ENCODE measurements at regions not wholly inside any gene's neighbourhood (a gene's known extent, or its start where the extent isn't known, plus 50 kb on each side); places are given as distances from the start of the nearest gene placed in this dataset.

GRCh38 chr18:39976771-39977170 is 1978.3 kb upstream of the PIK3C3 start:
- H3K9me3 ChIP-seq: no peaks in the 10 kb centered on the region
- intact Hi-C loops (cut with DNase I; ENCODE audit: low total_unique reads): no loop called here
- DNase-seq: no peak
- H3K4me1 ChIP-seq: no peaks in the 10 kb centered on the region
- H3K36me3 ChIP-seq: no peaks in the 10 kb centered on the region
- no peak overlapping the region for H3K4me3 ChIP-seq
- in situ Hi-C loops (cut with MboI; ENCODE audit: low pct_ligation_motif_present in 1 of 4, low pct_unique_long_range_greater_than_20kb in 1 of 4, low sequenced_read_pairs in 3 of 4): loop anchor here in 1 of 4 donors (25.0 kb wide), 1 partner anchor 89 kb away; no protein-coding TSS in a partner anchor
- H3K27me3 ChIP-seq: no peaks in the 10 kb centered on the region
- TF ChIP-seq POLR2A (IDR thresholded peaks at IDR 0.05) (no peak), EP300 (IDR thresholded peaks at IDR 0.05; ENCODE audit: low read depth) (no peak), POLR2AphosphoS5 (IDR thresholded peaks at IDR 0.05) (no peak)
- TF ChIP-seq, protein P1, sequence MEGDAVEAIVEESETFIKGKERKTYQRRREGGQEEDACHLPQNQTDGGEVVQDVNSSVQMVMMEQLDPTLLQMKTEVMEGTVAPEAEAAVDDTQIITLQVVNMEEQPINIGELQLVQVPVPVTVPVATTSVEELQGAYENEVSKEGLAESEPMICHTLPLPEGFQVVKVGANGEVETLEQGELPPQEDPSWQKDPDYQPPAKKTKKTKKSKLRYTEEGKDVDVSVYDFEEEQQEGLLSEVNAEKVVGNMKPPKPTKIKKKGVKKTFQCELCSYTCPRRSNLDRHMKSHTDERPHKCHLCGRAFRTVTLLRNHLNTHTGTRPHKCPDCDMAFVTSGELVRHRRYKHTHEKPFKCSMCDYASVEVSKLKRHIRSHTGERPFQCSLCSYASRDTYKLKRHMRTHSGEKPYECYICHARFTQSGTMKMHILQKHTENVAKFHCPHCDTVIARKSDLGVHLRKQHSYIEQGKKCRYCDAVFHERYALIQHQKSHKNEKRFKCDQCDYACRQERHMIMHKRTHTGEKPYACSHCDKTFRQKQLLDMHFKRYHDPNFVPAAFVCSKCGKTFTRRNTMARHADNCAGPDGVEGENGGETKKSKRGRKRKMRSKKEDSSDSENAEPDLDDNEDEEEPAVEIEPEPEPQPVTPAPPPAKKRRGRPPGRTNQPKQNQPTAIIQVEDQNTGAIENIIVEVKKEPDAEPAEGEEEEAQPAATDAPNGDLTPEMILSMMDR (IDR thresholded peaks at IDR 0.05): no peak
- WGBS, 2 donors (ENCODE audit: low coverage in 1 of 2): 60 to 88% methylated on average over 1 to 9 of the region's 9 CpGs
- no peak overlapping the region for H3K27ac ChIP-seq

DNA sequence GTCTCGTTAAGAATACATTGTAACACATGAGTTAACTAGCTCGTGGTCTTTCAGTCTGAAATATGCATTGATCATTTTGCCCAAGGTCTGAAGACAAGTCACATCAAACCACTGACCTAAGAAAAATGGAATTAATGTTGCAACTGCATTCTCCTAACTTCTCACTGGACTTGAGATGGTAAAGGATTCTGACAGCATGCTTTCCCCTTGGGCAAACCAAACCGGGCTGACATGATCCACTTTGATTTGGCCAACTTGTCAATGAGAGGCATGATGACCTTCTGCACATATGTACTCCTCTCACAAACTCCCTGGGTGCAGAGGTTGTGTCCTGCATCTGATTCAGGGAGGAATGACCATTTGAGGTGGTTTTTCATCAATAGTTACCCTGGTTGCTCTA is 1982.5 kb upstream of the PIK3C3 start:
- Histone ChIP-seq H3K9me3 (no peaks in the 10 kb centered on the region), H3K27ac (no peak overlapping the region), H3K36me3 (no peaks in the 10 kb centered on the region), H3K4me1 (no peaks in the 10 kb centered on the region), H3K27me3 (no peaks in the 10 kb centered on the region), H3K4me3 (no peak overlapping the region)
- intact Hi-C loops (cut with DNase I; ENCODE audit: low total_unique reads): no loop called here
- TF ChIP-seq, protein P1 (IDR thresholded peaks at IDR 0.05): no peak
- TF ChIP-seq EP300 (IDR thresholded peaks at IDR 0.05; ENCODE audit: low read depth) (no peak), POLR2A (IDR thresholded peaks at IDR 0.05) (no peak), POLR2AphosphoS5 (IDR thresholded peaks at IDR 0.05) (no peak)
- in situ Hi-C loops (cut with MboI; ENCODE audit: low pct_ligation_motif_present in 1 of 4, low pct_unique_long_range_greater_than_20kb in 1 of 4, low sequenced_read_pairs in 3 of 4): no loop called here
- no peak for DNase-seq
- 58 to 66% methylated on average over 3 of the region's 3 CpGs for WGBS, 2 donors (ENCODE audit: low coverage in 1 of 2)

GRCh38 chr18:39969803-39970494 is 1985.1 kb upstream of the PIK3C3 start:
- no peak for DNase-seq
- intact Hi-C loops (cut with DNase I; ENCODE audit: low total_unique reads): no loop called here
- 68 to 86% methylated on average over 2 of the region's 2 CpGs for WGBS, 2 donors (ENCODE audit: low coverage in 1 of 2)
- Histone ChIP-seq H3K9me3 (no peaks in the 10 kb centered on the region), H3K4me3 (no peak overlapping the region), H3K27me3 (no peaks in the 10 kb centered on the region), H3K27ac (no peak overlapping the region), H3K36me3 (no peaks in the 10 kb centered on the region), H3K4me1 (no peaks in the 10 kb centered on the region)
- in situ Hi-C loops (cut with MboI; ENCODE audit: low pct_ligation_motif_present in 1 of 4, low pct_unique_long_range_greater_than_20kb in 1 of 4, low sequenced_read_pairs in 3 of 4): no loop called here
- TF ChIP-seq POLR2A (IDR thresholded peaks at IDR 0.05): no peak
- TF ChIP-seq, protein P1 (IDR thresholded peaks at IDR 0.05): no peak
- no peak for TF ChIP-seq EP300 (IDR thresholded peaks at IDR 0.05; ENCODE audit: low read depth)
- TF ChIP-seq POLR2AphosphoS5 (IDR thresholded peaks at IDR 0.05): no peak

GRCh38 chr18:39966275-39966674 is 1988.8 kb upstream of the PIK3C3 start:
- no peaks in the 10 kb centered on the region for H3K27me3 ChIP-seq
- H3K9me3 ChIP-seq: no peaks in the 10 kb centered on the region
- DNase-seq: no peak
- TF ChIP-seq POLR2A (IDR thresholded peaks at IDR 0.05): no peak
- no peak for TF ChIP-seq POLR2AphosphoS5 (IDR thresholded peaks at IDR 0.05)
- TF ChIP-seq, protein P1 (IDR thresholded peaks at IDR 0.05): no peak
- TF ChIP-seq EP300 (IDR thresholded peaks at IDR 0.05; ENCODE audit: low read depth): no peak
- intact Hi-C loops (cut with DNase I; ENCODE audit: low total_unique reads) (no loop called here), in situ Hi-C loops (cut with MboI; ENCODE audit: low pct_ligation_motif_present in 1 of 4, low pct_unique_long_range_greater_than_20kb in 1 of 4, low sequenced_read_pairs in 3 of 4) (no loop called here)
- no peaks in the 10 kb centered on the region for H3K4me1 ChIP-seq
- H3K4me3 ChIP-seq: no peak overlapping the region
- 43 to 69% methylated on average over 2 to 3 of the region's 3 CpGs for WGBS, 2 donors (ENCODE audit: low coverage in 1 of 2)
- no peaks in the 10 kb centered on the region for H3K36me3 ChIP-seq
- H3K27ac ChIP-seq: no peak overlapping the region
